GM20000 (cell line): ENCODE measurements at regions not wholly inside any gene's neighbourhood (a gene's known extent, or its start where the extent isn't known, plus 50 kb on each side); places are given as distances from the start of the nearest gene placed in this dataset.

Experiments used
- DNase-seq: peaks from one replicate; pipeline ENCODE4 v3.0.0; 2012; ENCODE audit warnings: low spot score
- CTCF ChIP-seq: IDR thresholded peaks from 2 replicates; pipeline ENCODE4 v1.5.1; 2012; ENCODE audit warnings: mild to moderate bottlenecking, control low read depth; ENCODE audit errors: extremely low read depth, missing control alignments

DNA sequence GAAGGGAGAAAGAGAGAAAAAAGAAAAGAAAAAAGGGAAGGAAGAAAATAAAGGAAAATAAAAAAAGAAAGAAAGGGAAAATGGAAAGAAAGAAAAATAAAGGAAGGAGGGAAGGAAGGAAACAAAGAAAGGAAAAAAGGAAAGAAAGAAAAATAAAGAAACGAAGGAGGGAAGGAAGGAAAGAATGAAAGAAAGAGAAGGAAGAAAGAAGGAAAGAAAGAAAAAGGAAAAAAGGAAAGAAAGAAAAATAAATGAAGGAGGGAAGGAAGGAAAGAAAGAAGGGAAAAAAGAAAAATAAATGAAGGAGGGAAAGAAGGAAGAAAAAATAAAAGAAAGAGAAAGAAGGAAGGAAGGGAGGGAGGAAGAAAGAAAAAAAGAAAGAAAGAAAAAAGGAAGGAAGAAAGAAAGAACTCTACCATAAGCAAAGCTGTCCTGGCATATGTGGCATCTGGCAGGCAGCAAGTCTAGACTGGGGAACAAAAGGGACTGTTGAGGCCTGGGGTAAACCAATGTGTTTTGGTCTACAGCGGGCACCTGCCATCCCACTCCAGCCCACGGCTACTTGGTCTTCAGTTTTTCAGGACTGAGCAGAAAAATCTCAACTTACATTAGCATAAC is 86.9 kb downstream of the TFAP2C start:
- TF ChIP-seq CTCF = no peak
- no peak for DNase-seq

GRCh38 chr20:56716806-56717205 is 87.7 kb downstream of the TFAP2C start:
- no peak for TF ChIP-seq CTCF
- no peak for DNase-seq

- no peak for TF ChIP-seq CTCF
Observed at GRCh38 chr20:56718816-56719215, 89.7 kb downstream of the TFAP2C start.

GRCh38 chr20:56720620-56721213 is 91.6 kb downstream of the TFAP2C start:
- TF ChIP-seq CTCF = no peak
- DNase-seq = no peak

More at GRCh38 chr20:56718816-56719215, 89.7 kb downstream of the TFAP2C start:
- no peak for DNase-seq

GRCh38 chr20:56722042-56722441 is 92.9 kb downstream of the TFAP2C start:
- no peak for TF ChIP-seq CTCF
- DNase-seq = peak; percentile 40

DNA sequence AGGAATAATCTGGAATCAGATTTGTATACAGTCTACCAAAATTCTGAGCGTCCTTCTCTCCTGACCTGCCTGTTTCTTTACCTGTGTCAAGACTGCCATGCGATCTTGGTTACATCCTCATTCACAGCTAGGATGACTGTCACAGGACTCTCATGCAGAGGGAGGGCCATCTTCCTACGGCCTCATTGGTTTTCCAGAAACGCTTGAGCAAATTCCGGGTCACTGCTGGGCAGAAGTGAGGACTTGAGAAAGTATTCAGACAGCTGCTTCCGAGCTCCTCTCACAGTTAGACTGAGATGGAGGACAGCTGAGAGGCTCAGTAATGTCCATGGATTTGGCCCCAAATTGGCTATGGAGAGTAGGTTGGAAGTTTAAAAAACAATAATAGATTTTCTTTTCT is 94.2 kb downstream of the TFAP2C start:
- no peak for TF ChIP-seq CTCF
- DNase-seq = no peak

- DNase-seq = no peak
- no peak for TF ChIP-seq CTCF
Observed at GRCh38 chr20:56724241-56724757, 95.2 kb downstream of the TFAP2C start.
